A673 (cell line): ENCODE measurements at regions not wholly inside any gene's neighbourhood (a gene's known extent, or its start where the extent isn't known, plus 50 kb on each side); places are given as distances from the start of the nearest gene placed in this dataset.

Experiments used
- EZH2 ChIP-seq: fragments of 200-600 bp; sonication (generic); IDR thresholded peaks from 2 replicates; pipeline ENCODE4 v1.6.1; 2017; ENCODE audit warnings: borderline replicate concordance, low read depth, mild to moderate bottlenecking, mixed read lengths, antibody characterized with exemption, low read length; ENCODE audit not compliant: poor library complexity, severe bottlenecking
- TF ChIP-seq, protein P1 (sequence below): fragments of 300-800, 200-600 bp; sonication (generic); conservative IDR thresholded peaks from 2 replicates; pipeline ENCODE4 v1.5.1; 2017; ENCODE audit warnings: low read depth, mild to moderate bottlenecking, antibody characterized with exemption, low read length, moderate library complexity, mixed read lengths

DNA sequence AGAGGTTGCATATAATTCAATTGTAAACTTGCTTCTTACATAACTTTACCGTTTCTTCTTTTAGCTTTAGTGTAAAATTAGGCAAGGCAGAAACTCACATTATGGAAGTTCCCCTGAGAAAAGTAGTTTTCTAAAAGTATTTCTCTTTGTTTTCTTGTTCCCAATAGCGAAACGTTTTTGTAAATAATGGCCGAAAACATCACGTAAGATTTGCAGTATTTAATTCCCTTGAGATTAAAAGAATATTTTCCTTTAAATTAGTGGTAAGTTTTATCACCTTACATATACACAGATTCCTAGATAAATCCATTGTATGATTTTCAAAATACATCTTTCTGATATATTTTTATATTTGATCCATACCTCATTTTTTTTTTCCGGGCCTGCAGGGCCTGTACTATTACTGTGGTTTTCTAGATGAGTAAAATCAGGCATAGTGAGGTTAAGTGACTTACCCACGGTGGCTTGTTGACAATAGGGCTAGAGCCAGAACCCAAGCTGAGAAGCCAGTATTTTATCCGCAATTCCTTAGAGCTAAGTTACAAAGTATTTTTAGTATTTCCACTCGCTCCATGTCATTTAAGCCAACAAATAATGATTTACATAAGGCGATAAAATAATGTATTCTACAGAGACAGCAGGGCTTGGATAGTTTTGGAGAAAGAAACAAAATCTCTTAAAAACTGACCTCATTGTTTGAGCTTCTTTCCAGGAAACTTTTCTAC, 82.2 kb upstream of the VEGFC start:
- TF ChIP-seq, protein P1, sequence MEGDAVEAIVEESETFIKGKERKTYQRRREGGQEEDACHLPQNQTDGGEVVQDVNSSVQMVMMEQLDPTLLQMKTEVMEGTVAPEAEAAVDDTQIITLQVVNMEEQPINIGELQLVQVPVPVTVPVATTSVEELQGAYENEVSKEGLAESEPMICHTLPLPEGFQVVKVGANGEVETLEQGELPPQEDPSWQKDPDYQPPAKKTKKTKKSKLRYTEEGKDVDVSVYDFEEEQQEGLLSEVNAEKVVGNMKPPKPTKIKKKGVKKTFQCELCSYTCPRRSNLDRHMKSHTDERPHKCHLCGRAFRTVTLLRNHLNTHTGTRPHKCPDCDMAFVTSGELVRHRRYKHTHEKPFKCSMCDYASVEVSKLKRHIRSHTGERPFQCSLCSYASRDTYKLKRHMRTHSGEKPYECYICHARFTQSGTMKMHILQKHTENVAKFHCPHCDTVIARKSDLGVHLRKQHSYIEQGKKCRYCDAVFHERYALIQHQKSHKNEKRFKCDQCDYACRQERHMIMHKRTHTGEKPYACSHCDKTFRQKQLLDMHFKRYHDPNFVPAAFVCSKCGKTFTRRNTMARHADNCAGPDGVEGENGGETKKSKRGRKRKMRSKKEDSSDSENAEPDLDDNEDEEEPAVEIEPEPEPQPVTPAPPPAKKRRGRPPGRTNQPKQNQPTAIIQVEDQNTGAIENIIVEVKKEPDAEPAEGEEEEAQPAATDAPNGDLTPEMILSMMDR = no peak
- TF ChIP-seq EZH2 = no peak
